ENCODE measurements at regions not wholly inside any gene's neighbourhood (a gene's known extent, or its start where the extent isn't known, plus 50 kb on each side); places are given as distances from the start of the nearest gene placed in this dataset.

- TF ChIP-seq, protein P1, sequence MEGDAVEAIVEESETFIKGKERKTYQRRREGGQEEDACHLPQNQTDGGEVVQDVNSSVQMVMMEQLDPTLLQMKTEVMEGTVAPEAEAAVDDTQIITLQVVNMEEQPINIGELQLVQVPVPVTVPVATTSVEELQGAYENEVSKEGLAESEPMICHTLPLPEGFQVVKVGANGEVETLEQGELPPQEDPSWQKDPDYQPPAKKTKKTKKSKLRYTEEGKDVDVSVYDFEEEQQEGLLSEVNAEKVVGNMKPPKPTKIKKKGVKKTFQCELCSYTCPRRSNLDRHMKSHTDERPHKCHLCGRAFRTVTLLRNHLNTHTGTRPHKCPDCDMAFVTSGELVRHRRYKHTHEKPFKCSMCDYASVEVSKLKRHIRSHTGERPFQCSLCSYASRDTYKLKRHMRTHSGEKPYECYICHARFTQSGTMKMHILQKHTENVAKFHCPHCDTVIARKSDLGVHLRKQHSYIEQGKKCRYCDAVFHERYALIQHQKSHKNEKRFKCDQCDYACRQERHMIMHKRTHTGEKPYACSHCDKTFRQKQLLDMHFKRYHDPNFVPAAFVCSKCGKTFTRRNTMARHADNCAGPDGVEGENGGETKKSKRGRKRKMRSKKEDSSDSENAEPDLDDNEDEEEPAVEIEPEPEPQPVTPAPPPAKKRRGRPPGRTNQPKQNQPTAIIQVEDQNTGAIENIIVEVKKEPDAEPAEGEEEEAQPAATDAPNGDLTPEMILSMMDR (IDR thresholded peaks at IDR 0.05), result no peak
- no peak for TF ChIP-seq POLR2A (IDR thresholded peaks at IDR 0.05)
Measured at GRCh38 chr18:77377813-77378212, 128.2 kb downstream of the GALR1 start.

All from heart left ventricle (tissue), 13 donors.